Jurkat, Clone E6-1 (cell line): ENCODE measurements at regions not wholly inside any gene's neighbourhood (a gene's known extent, or its start where the extent isn't known, plus 50 kb on each side); places are given as distances from the start of the nearest gene placed in this dataset.
A peak's percentile ranks its signal among the peaks of the same experiment; 100 is the strongest.
"Not testable (repeated sequence)": the region's sequence is repeated elsewhere in the genome, so short reads cannot be mapped to it uniquely, and the experiment has no call there.

Experiments
- DNase-seq: peaks from one replicate; pipeline ENCODE4 v3.0.0-alpha.2; 2011; ENCODE audit warnings: low read depth, low spot score
- H3K4me3 ChIP-seq: 2 replicates; pipeline ENCODE4 v1.5.1; 2011; ENCODE audit warnings: mild to moderate bottlenecking, low read length, control low read depth, moderate library complexity

DNA sequence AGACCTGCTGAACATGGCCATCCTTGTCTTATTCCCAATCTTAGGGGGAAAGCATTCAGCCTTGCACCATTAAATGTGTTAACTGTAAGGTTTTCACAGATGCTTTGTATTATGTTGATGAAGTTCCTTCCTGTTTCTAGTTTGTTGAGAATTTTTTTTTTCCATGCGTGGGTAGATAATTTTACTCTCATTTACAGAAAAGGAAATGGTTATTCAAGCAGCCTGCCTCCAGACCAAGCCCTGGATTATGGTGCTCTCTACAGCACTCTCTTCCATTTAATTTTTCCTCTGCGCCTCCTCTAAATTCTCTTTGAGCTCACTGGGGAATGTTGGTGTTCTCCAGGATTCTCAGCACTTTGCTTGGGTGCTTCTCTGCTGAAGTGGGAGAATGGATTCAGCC lies 179.3 kb upstream of the PZP start:
- H3K4me3 ChIP-seq, result no peak overlapping the region
- no peak for DNase-seq

DNA sequence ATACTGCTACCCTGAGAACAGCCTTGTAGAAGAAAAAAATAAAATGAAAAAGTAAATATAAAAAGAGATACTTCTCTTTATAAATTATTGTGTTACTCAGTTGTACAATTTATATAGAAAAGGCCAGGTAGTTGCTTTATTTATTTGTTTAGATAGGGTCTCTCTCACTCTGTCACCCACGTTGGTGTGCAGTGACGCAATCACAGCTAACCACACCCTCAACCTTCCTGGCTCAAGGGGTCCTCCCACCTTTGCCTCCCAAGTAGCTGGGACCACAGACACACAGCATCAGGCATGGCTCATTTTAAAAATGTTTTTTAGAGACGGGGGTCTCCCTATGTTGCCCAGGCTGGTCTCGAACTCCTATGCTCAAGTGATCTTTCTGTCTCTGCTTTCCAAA lies 175.4 kb upstream of the PZP start:
- H3K4me3 ChIP-seq, result no peak overlapping the region

DNA sequence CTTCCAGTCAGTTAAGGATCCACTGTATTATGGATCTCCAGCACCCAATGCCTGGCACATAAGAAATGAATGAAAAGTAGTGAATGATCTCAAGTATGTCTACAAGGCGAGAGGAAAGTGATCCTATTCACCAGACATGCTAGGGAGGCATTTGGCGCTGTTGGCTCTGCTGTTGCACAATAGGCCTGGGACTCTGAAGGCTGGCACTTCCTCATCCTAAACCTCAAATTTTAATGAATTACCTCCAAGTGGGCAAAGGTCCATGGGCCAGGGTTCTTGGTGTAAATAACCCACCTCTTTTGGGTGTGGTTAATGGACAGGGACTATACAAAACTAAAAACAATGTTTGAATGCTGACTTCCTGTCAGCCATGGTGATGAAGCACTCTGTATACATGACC lies 173.4 kb upstream of the PZP start:
- no peak for DNase-seq
- H3K4me3 ChIP-seq, result no peak overlapping the region

More for the DNA sequence above, 175.4 kb upstream of the PZP start:
- no peak for DNase-seq

DNA sequence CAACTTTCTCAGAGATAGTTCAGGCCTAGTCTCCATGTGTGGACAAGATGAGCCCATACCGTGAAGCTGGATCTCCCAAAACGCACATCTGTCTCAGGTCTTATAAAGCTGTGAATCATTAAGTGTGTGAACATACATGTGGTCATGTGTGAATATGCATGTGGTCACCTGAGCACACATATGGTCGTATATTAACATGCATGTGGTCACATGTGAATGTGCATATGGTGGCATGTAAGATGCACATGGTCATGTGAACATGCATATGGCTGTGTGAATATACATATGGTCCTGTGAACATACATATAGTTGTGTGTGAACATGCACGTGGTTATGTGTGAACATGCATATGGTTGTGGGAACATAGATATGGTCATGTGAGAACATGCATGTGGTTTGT lies 172.5 kb upstream of the PZP start:
- no peak for DNase-seq
- no peak overlapping the region for H3K4me3 ChIP-seq

DNA sequence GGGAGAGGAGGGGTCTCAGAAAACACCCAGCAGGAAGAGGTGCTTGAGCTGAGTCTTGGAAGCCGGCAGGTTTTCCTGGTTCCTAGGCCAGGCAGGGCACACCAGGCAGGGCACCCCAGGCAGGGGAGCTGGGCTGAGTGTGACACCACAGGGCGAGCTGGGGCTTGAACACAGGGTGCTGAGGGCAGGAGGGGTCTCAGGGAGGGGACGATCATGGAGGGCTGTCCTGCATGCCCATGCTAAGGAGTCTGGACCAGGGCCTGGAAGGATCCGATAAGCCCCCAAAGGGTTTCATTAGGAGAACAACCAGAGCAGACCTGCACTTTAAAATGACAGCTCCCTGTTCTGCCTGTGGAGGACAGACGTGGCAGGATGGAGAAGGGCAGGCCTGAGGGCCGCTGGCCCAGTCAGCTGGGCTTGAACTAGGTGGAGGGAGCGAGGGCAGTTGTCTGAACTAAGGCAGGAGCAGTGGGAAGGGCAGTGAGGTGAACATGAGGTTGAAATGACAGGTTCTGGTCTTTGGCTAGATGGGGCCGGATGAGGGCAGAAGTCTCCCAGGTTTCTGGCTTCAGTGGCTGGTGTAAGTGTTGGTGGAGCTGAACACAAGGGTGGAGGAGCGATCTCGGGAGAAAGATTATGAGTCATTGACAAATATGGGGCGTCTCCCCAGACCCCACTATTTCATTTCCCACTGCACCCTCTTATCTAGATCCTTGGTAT lies 171.0 kb upstream of the PZP start:
- no peak for DNase-seq
- no peak overlapping the region for H3K4me3 ChIP-seq

DNA sequence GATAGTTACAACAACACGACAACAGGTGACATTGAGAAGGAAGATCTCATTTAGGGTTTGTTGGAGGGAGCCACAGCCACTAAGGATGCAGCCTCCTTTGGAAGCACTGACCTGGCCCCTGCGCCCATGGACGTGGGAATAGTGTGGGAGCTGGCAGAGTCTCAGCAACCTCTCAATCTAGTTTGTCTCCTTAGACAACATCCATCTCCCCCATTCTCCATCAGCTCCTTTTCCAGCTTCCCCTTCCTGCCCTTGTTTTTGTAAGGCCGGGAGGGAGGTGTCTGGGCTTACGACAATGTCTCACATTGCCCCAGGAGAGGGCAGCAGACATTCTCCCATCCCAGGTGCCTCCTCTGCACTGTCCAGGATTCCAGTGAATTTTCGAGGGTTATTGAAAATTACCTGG lies 170.2 kb upstream of the PZP start:
- H3K4me3 ChIP-seq, result no peak overlapping the region
- DNase-seq, result no peak

DNA sequence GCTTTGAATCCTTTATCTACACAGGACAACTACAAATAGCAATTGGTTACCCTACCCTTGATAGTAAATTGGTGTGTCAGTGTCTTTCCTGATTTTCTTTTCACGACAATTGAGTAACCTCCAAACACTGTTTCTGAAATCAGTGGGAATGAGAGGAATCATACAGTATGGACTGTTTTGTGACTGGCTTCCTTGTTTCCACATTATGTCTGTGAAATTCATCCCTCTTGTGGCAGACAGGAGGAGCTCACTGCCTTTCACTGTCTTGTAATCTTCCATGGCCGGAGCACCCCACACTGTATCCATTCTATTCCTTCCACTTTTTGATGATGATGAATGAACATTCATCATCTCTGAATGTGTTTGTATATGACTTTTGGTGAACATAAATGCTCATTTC lies 164.0 kb upstream of the PZP start:
- no peak overlapping the region for H3K4me3 ChIP-seq
- DNase-seq, result no peak

DNA sequence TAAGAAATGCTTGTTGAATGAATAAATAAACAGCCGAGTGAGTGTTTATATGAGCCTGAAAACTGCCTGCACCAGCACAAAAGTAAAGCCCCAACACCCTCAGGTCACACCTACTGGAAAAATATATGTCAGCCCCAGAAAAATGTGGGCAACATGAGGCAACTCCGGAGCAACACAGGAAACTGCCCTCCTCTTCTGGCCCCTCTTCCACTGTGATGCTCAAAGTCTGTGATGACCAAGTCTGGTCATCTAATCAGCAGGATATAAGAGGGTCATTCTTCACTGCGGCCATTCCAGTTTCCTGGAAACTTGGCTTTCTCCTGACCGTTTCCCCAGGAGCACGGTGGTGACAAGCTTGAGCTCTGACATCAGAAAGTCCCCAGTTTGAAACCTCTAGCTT lies 159.6 kb upstream of the PZP start:
- H3K4me3 ChIP-seq, result no peak overlapping the region
- no peak for DNase-seq

DNA sequence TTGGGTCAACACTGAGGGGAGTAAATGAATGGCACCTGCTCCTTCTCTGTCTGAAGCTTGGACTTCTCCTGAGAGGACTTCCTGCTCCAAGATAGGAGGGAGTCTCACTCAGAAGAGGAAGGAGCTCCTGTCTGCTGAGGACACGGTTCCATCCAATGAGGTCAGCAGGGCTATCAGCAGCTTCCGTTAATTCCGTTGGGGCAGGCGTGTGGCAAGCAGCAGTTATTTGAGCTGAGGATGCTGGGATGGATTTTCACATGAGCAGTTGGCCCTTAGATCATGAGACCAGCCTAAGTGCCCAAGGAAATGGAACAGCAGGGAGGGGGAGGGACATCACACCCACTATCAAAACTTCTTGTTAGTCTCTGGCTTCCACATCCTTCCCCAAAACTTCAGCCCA lies 159.0 kb upstream of the PZP start:
- no peak overlapping the region for H3K4me3 ChIP-seq
- DNase-seq, result no peak

DNA sequence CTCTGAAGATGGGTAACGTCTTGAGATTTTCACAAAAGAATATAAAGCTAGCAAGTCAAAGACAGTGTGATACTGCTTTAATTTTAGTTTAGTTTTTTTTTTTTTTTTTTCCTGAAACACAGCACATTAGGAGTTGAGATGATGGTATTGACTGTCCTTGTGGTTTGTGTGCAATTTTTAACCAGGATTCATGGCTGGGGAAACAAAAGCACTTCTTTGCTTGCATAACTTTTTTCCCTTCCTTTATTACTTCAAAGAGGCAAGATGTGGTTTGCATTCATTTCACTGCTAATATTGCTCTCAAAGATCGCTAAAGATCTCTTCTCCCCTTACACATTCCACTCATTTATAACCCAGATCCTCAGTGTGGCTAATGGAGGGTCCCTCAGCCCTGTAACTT lies 157.1 kb upstream of the PZP start:
- DNase-seq, result no peak
- no peak overlapping the region for H3K4me3 ChIP-seq

DNA sequence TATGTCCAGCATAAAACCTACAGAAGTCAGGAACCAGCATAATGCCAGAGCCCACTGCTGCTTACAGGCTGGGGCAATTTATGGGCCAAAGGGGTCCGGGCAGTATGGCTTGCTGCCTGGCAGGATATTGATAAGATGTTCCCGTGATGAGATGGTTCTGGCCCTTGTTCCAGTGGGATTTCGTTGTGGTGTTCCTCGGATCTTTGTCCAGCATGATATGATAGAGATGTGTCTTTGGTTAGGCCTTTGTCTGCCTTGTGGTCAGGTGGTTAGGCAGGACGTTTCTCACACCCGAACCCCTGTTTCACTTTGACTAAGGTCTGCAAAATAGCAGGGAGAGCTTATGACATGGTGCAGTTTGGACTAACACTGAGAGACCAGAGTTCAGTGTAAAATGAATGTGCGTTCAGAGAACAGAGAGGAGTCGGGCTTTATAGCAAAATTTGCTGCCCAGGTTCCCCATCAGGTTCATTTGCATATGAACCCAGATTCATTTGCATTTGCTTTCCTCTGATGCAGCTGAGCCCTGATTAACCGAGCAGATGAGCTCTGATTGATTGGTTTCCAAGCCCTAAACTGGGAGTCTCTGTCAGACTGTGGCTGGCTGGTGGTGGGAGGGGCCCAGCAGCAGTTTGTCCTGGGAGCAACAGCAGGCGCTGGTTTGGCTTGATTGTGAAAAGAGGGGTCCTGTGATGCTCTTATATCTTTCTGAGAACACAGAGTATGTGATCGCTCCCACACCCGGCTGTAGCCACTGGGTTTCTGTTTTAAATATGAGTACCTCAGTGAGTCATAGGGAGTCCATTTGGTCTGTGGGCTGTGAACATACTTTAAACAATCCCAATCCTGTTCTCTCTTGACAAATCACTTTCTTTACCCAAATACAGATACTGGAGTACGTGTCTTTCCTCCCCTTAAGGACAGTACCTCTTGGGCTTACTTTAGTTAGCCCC lies 156.3 kb upstream of the PZP start:
- DNase-seq, result no peak
- H3K4me3 ChIP-seq, result no peak overlapping the region

DNA sequence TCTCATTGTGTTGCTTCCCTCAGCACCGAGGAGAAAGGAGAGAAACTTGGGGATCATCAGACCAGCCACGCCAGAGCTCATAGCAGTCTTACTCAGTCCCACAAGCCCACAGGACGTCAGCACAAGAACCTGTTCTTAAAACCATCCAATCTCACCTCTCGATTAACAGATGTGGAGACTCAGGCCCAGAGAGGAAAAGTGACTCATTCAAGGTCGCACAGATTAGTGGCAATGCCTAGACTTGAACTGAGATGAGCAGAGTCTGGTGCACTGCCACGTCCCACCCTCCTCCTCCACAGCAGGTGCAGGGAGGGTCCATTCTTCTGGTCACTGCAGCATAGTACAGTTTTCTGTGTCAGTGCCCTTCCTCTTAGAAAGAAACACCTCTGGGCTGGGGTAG lies 154.9 kb upstream of the PZP start:
- H3K4me3 ChIP-seq, result no peak overlapping the region
- no peak for DNase-seq

DNA sequence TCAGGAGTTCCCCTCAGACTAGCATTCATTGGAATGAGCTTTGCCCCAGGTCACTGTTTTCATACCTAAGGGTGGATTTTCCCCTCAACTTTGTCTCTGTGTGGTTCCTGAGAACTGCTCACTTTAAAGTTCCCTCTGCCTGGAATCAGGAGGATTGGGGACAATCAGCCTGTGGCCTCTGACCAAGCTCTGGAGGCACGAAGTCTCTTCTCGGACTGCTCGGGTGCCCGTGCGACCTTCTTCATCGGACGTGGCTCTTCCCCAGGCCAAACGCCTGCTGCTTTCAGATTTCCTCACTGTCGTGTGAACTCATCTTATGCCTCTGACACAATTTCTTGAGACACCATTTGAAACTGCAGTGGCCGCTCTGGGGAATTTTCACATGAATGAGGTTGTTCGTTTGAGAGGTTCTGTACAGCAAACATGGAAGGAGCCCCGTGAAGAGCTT lies 153.7 kb upstream of the PZP start:
- DNase-seq, result no peak
- H3K4me3 ChIP-seq, result no peak overlapping the region

DNA sequence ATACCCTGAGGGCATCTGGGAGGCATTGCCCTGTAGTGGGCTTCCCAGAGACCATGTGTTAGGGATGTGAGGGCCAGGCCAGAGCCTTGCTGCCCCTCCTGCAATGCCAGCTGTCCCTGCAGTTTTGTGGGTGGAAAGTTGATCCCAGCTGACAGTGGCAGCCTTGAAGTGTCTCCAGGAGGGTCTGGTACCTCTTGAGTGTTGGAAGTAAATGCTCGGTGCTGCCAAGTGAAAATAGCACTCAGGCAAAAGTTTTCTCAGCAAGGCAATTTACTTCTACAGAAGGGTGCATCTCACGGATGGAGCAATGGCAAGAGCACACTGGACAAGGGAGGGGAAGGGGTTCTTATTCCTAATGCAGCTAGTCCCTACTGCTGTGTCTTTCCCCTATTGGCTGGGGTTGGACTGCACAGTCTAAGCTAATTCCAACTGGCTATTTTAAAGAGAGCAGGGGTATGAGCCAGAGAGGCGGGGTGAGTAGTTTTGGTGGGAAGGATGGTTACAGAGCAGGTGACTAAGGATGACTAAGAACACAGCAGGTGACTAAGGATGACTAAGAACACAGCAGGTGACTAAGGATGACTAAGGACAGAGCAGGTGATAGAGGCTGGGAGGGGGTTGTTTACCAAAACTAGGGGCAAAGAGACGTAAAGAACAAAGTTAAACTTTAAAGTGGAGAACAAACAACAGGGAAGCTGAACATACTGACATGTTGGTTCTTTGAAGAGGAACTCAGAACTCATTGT lies 146.0 kb upstream of the PZP start:
- H3K4me3 ChIP-seq, DNase-seq: not testable (repeated sequence)

DNA sequence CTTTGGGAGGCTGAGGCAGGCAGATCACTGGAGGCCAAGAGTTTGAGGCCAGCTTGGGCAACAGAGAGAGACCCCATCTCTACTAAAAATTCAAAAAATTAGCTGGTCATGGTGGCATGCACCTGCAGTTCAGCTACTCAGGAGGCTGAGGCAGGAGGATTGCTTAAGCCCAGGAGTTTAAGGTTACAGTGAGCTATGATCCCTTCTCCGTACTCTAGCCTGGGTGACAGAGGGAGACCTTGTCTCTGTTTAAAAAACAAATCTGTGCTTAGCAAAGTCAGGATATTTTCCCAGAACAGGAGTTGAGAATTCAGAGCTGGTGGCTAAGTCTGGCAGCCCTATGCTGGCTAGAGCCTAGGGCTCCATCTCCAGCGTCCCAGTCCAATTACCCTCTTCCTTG lies 142.9 kb upstream of the PZP start:
- no peak for DNase-seq
- no peak overlapping the region for H3K4me3 ChIP-seq

DNA sequence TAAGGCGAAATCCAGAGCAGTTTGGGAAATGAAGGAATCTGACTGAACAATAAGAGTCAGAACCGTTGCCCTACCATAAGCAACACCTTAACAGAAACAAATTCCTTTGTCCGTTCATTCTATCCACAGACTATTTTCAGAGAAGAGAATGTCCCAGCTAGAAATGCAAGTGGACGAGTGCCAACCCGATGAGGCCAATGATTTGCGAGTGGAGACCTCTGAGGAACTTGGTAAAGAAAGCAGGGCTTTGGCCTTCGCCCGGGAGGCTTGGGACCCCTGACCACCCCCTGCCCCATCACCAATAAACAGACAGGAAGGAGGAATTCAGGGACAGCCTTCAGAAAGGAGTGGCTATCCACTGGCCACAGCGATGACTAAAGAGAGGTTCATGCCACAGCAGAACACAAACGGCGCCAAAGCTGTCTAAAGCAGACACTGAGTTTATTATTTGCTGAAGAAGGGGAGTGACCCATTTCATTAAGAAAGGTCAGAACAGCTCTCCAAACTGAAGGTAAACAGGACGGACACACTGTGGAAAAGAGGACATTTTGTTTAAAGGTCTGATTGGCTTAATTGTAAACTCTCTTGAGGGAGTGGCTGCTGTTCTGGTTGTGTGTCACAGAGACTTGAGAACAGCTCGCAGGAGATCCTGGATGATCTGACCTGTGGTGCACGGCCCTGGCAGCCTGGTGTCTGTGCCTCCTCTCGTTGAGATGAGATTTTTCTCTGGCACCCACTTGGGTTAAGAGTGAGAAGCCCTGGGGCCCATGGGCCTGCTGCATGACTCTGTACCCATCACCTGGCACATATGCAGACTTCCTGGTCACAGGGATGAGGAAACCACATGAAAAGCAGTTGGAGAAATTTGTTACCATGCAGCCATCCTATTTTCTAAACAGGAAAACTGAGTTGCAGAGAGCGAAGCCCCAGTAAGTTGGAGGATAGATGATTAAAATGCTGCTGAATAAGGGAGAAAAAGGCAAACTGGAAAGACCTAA lies 142.0 kb upstream of the PZP start:
- H3K4me3 ChIP-seq, result no peak overlapping the region
- DNase-seq, result peak; percentile 42

DNA sequence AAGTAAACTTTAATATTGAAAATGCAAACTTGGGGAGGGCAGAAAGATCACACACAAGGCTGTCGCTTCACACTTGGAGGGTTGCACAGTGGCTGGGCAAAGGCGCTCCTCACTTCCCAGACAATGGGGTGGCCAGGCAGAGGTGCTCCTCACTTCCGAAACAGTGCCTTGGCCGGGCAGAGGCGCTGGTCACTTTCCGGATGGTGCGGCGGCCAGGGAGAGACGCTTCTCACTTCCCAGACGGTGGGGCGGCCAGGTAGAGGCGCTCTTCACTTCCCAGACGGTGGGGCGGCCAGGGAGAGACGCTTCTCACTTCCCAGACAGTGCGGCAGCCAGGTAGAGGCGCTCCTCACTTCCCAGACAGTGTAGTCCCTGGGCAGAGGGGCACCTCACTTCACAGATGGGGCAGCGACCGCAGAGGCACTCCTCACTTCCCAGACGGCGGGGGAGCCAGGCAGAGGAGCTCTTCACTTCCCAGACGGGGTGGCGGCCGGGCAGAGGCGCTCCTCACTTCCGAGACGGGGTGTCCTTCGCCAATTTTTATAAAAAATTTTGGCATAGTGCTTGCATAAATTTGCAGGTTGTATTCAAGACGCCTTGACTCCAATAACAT lies 140.8 kb upstream of the PZP start:
- H3K4me3 ChIP-seq, result no peak overlapping the region
- DNase-seq, result no peak
